Stimulated activated CD8-positive, alpha-beta memory T cell treated with anti-CD3 and anti-CD28 coated beads, Interleukin-4, amount 100 ng/mL, for 1 hour (primary cell): ENCODE measurements at regions not wholly inside any gene's neighbourhood (a gene's known extent, or its start where the extent isn't known, plus 50 kb on each side); places are given as distances from the start of the nearest gene placed in this dataset.

Experiments used
- DNase-seq, 2 donors: peaks; one replicate each; pipeline ENCODE4 v3.0.0-alpha.2; 2020; ENCODE audit warnings: low read depth in 2 of 2, low spot score in 1 of 2

GRCh38 chr3:178005961-178006360 is 530.3 kb upstream of the KCNMB2 start:
- no peak for DNase-seq

DNA sequence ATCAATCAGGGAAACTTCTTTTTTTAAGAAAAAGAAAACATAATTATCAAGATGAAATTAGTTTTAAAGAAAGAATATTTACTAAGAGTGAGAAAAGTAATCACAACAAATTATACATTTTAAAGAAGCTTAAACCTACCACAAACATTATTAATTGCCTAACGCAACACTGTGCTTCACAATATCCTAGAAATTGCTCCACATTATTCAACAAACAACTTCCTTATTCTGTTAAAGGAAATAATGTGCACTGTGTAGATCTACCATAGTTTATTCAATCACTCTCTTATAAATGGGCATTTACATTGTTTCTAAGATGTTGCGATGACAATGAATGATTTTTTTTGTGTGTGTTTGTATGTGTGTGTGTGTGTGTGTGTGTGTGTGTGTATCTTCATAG is 525.9 kb upstream of the KCNMB2 start:
- no peak for DNase-seq

DNA sequence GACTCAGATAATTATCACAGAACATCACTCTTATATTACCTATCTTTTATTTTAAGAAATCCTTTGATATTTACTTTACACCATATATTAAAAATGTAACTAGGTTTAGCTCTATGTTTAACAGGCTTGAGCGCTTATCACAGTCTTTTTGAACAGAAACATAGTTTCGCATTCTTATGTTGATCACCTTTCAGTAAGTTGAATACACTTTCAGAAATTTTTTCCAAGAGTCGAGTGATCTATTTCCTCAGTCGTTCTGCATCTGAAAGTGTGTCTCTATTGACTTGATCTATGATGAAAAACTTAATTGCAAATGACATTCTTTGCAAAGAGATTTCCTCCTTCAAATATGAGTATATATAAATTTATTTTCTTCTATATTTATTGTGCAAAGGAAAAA is 516.6 kb upstream of the KCNMB2 start:
- no peak for DNase-seq

DNA sequence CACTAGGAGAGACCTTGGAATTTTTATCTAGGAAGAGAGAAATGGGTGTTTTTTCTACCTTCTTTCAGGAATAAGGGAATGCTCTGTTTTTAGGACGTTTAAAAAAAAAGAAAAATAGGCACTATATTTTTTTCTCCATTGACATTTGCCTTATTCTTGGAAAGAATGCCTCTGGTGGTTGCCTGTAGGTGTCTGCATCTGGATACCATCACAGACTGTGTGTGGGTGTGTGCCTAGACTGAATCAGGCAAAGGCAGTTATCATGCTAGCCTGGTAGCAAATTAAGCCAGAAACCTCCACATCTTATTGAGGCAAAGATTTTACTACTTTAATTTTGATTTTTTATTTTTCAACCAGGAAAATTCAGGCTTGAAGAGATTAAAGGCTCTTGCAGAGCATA is 513.6 kb upstream of the KCNMB2 start:
- DNase-seq: no peak

GRCh38 chr3:178028933-178029332 is 507.3 kb upstream of the KCNMB2 start:
- no peak for DNase-seq

GRCh38 chr3:178036451-178037144 is 499.6 kb upstream of the KCNMB2 start:
- no peak for DNase-seq

DNA sequence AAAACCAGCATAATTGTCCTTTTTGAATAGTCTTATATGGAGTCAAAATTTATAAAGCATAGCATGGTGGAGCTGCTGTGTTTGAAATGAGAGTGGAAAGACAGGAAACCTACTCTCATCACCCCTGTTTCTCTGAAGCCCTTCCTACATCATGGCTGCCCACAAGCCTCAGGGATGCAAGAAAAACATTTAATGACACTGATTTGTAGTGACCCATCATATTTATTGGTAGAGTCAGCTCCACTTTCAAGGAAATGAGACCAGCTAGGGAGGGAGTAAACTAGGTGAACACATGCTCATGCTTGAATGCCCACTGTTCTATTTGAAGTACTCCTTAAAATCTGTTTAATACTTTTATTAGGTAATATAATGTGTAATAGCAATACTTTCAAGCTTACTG is 494.3 kb upstream of the KCNMB2 start:
- no peak for DNase-seq

- no peak for DNase-seq
Measured at GRCh38 chr3:178042376-178042775, 493.9 kb upstream of the KCNMB2 start.

GRCh38 chr3:178043084-178043483 is 493.2 kb upstream of the KCNMB2 start:
- DNase-seq: no peak

- DNase-seq: no peak
Measured at GRCh38 chr3:178044320-178044719, 491.9 kb upstream of the KCNMB2 start.

- DNase-seq: no peak
Measured at GRCh38 chr3:178047496-178047895, 488.7 kb upstream of the KCNMB2 start.

- DNase-seq: no peak
Measured at GRCh38 chr3:178048768-178049167, 487.5 kb upstream of the KCNMB2 start.

DNA sequence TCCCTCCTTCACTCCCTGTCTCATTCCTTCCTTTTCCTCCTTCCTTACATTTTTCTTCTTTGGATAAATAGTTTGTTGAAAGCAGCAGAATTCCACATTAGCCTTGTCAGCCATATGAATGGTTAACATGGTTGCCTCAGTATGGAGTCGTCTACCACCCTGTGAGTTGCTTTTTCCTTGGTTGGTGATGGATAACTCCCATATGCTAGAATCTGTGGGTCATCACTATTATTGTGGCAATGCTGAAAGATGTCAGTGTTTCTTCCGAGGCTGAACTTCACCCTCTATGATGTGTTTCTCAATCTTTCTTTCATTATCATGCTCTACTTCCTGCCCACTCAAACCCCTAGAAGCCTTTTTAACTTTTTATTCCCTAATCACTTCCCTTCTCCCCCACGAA is 481.8 kb upstream of the KCNMB2 start:
- no peak for DNase-seq

GRCh38 chr3:178055939-178056338 is 480.3 kb upstream of the KCNMB2 start:
- no peak for DNase-seq

- no peak for DNase-seq
Measured at GRCh38 chr3:178056868-178057267, 479.4 kb upstream of the KCNMB2 start.

DNA sequence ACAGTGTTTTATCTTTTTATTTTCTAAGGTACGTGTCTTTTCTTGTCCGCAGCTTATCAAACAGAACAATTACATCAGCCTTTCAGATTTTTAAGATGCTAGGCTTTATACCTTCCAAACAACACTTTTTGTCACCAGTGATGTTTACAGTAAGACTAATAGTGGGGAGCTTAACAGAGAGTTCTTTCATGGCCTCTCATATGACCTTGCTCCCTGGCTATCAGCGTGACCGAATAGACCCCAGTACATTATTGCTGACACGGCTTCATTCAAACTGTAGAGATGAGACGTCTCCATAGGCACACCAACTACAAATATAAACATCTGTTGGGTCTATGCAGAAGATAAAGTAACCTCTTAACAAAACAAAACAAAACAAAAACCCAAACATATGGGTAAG is 477.6 kb upstream of the KCNMB2 start:
- no peak for DNase-seq

DNA sequence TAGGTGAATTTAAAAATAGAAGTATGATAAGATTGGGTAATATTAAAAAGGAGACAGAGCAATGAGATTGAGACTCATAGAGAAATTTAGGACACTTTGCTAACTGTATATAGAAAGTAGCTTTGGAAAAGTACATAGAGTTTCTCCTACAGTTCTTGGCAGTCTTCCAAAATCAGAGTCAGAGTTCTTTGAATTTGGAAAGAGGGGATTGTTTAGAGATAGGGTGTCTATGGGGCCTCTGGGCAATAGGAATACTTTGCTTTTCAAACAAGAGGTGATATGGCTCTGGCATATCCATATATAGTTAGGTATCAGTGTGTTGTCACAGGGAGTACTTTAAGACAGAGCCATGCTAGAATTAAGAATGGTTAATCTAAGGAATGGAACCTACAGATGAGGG is 477.1 kb upstream of the KCNMB2 start:
- DNase-seq: no peak

- DNase-seq: no peak
Measured at GRCh38 chr3:178059836-178060235, 476.4 kb upstream of the KCNMB2 start.

GRCh38 chr3:178060407-178060806 is 475.8 kb upstream of the KCNMB2 start:
- DNase-seq: no peak

GRCh38 chr3:178062126-178062525 is 474.1 kb upstream of the KCNMB2 start:
- DNase-seq: no peak

DNA sequence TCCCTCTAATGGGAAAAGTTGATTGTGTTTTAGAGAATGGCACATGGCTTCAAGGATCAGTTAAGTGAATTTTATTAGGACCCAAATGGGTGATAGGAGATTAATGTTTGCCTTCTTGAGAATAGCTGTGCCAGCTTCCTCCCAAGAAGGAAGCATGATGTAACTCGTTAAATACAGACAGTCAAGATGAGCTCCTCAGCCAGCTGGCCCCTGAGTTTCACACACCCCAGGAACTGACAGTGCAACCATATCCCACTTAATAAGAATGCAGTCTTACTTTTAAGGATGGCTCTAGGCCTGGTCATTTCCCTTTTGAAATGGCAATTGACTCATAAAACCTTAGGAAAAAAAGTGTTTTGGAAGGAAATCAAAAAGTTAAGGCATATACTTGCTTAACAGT is 472.8 kb upstream of the KCNMB2 start:
- no peak for DNase-seq

GRCh38 chr3:178067721-178068120 is 468.5 kb upstream of the KCNMB2 start:
- no peak for DNase-seq
